ENCODE measurements at regions not wholly inside any gene's neighbourhood (a gene's known extent, or its start where the extent isn't known, plus 50 kb on each side); places are given as distances from the start of the nearest gene placed in this dataset.

DNA sequence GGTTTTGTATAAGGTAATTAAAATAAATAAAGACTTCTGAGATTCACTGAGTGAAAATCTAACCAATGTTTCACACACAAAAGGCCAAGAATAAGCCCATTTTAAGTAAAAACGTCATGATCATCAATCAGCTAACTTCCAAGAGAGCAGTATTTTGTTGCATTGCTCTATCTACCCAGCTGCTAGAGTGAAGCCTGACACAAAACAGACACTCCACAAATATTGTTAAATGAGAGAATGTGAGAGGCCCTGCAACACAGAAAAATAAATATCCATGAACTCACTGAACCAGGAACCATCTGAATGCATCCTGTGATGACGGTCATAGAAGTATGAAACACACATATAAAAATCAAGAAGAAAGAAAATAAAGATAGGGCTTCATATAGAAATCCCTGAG lies 358.6 kb upstream of the TMTC1 start:
- ATAC-seq (no peak), DNase-seq (no peak)
- no peaks in the 10 kb centered on the region for H3K9me3 ChIP-seq
- intact Hi-C loops (cut with DNase I) = no loop called here
- H3K4me1 ChIP-seq = no peaks in the 10 kb centered on the region
- H3K36me3 ChIP-seq = no peaks in the 10 kb centered on the region
- TF ChIP-seq CTCF (IDR thresholded peaks at IDR 0.05) = no peak
- H3K27me3 ChIP-seq = no peaks in the 10 kb centered on the region
- no peak overlapping the region for H3K27ac ChIP-seq
- no peak overlapping the region for H3K4me3 ChIP-seq

GRCh38 chr12:30138483-30138882 lies 354.7 kb upstream of the TMTC1 start:
- no peak for ATAC-seq

GRCh38 chr12:30136696-30137095 lies 353.0 kb upstream of the TMTC1 start:
- TF ChIP-seq CTCF (IDR thresholded peaks at IDR 0.05) = no peak

More at GRCh38 chr12:30138483-30138882, 354.7 kb upstream of the TMTC1 start:
- H3K4me3 ChIP-seq = no peak overlapping the region
- no peak for TF ChIP-seq CTCF (IDR thresholded peaks at IDR 0.05)
- H3K36me3 ChIP-seq = no peaks in the 10 kb centered on the region
- no peaks in the 10 kb centered on the region for H3K27me3 ChIP-seq
- H3K27ac ChIP-seq = no peak overlapping the region
- no peaks in the 10 kb centered on the region for H3K4me1 ChIP-seq
- H3K9me3 ChIP-seq = no peaks in the 10 kb centered on the region
- intact Hi-C loops (cut with DNase I) = no loop called here
- no peak for DNase-seq

DNA sequence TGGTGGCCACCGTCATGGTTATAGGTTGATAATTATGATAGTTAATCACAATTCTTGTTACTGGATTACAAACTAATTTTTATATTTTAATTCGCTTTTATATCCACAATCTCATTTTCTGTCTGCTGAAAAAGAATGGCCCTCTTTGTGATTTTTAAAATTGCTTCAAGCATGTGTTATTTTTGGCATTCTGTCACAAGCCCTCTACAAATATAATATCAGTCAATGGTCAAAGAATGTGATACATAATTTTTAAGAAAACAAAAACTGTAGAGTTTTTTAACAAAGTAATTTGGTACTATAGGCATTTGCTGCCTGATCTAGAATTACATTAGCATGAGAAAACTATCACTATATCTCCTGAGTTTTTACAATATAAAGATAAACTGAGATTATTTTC lies 352.0 kb upstream of the TMTC1 start:
- Histone ChIP-seq H3K27ac (no peak overlapping the region), H3K4me3 (no peak overlapping the region), H3K9me3 (no peaks in the 10 kb centered on the region), H3K4me1 (no peaks in the 10 kb centered on the region), H3K27me3 (no peaks in the 10 kb centered on the region), H3K36me3 (no peaks in the 10 kb centered on the region)
- intact Hi-C loops (cut with DNase I) = no loop called here
- DNase-seq = no peak
- no peak for TF ChIP-seq CTCF (IDR thresholded peaks at IDR 0.05)
- ATAC-seq = no peak

More at GRCh38 chr12:30136696-30137095, 353.0 kb upstream of the TMTC1 start:
- Histone ChIP-seq H3K36me3 (no peaks in the 10 kb centered on the region), H3K9me3 (no peaks in the 10 kb centered on the region), H3K4me1 (no peaks in the 10 kb centered on the region), H3K27ac (no peak overlapping the region), H3K27me3 (no peaks in the 10 kb centered on the region), H3K4me3 (no peak overlapping the region)
- DNase-seq (no peak), ATAC-seq (no peak)
- intact Hi-C loops (cut with DNase I) = no loop called here

- no peak for TF ChIP-seq CTCF (IDR thresholded peaks at IDR 0.05)
- no peaks in the 10 kb centered on the region for H3K27me3 ChIP-seq
- H3K9me3 ChIP-seq = no peaks in the 10 kb centered on the region
- ATAC-seq = no peak
- H3K36me3 ChIP-seq = no peaks in the 10 kb centered on the region
- intact Hi-C loops (cut with DNase I) = no loop called here
- H3K4me1 ChIP-seq = no peaks in the 10 kb centered on the region
- no peak overlapping the region for H3K27ac ChIP-seq
- H3K4me3 ChIP-seq = no peak overlapping the region
- no peak for DNase-seq
Measured at GRCh38 chr12:30134229-30134628, 350.5 kb upstream of the TMTC1 start.

DNA sequence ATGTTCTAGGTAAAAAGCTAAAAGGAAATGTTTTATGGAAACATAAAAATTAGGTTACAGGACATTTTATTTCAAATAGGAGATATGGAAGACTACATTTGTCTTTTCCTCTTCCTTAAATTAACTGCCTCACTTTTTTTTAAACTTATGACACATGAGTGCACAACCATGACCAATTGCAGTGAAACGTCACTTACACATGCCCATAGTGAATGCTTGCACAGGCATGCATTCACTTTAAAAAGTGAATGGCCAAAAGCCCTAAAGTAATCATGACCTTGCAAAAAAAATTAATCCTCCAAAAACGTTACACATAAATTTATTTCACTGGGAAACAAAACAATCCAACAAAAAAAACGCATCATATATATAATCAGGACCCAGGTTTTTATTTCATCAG lies 343.2 kb upstream of the TMTC1 start:
- intact Hi-C loops (cut with DNase I) = no loop called here
- no peaks in the 10 kb centered on the region for H3K27me3 ChIP-seq
- no peak overlapping the region for H3K4me3 ChIP-seq
- DNase-seq = no peak
- no peaks in the 10 kb centered on the region for H3K9me3 ChIP-seq
- no peaks in the 10 kb centered on the region for H3K36me3 ChIP-seq
- no peak for TF ChIP-seq CTCF (IDR thresholded peaks at IDR 0.05)
- H3K27ac ChIP-seq = no peak overlapping the region
- ATAC-seq = no peak
- no peaks in the 10 kb centered on the region for H3K4me1 ChIP-seq
